ENCODE measurements at regions not wholly inside any gene's neighbourhood (a gene's known extent, or its start where the extent isn't known, plus 50 kb on each side); places are given as distances from the start of the nearest gene placed in this dataset.

DNA sequence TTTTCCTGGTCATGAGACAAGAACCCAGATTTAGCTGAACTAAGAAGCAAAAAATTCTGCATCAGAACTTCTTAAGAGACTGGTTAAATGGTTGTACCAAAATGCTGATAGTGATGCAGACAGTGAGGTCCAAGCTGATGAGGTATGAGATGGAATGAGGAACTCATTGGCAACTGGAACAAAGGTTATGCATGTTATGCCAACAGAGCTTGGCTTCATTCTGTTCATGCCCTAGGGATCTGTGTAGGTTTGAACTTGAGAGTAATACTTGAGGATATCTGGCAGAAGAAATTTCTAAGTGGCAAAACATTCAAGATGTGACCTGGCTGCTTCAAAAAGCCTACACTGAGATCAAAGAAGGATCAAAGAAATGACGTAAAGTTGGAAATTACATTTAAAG is 398.0 kb downstream of the FSCB start (continued):
- TF ChIP-seq EZH2phosphoT487 (IDR thresholded peaks at IDR 0.05; ENCODE audit: unreplicated experiment) (no peak), NANOG (IDR thresholded peaks at IDR 0.05; ENCODE audit: borderline replicate concordance) (no peak), POLR2AphosphoS5 (IDR thresholded peaks at IDR 0.05; ENCODE audit: low read depth) (no peak), ZNF331 (CRISPR knock-in tag; IDR thresholded peaks at IDR 0.05; ENCODE audit: low read depth) (no peak), JUNB (IDR thresholded peaks at IDR 0.05; ENCODE audit: unreplicated experiment) (no peak), EZH2 (IDR thresholded peaks at IDR 0.05; ENCODE audit: low read depth, unreplicated experiment) (no peak)
- TF ChIP-seq, protein P1, sequence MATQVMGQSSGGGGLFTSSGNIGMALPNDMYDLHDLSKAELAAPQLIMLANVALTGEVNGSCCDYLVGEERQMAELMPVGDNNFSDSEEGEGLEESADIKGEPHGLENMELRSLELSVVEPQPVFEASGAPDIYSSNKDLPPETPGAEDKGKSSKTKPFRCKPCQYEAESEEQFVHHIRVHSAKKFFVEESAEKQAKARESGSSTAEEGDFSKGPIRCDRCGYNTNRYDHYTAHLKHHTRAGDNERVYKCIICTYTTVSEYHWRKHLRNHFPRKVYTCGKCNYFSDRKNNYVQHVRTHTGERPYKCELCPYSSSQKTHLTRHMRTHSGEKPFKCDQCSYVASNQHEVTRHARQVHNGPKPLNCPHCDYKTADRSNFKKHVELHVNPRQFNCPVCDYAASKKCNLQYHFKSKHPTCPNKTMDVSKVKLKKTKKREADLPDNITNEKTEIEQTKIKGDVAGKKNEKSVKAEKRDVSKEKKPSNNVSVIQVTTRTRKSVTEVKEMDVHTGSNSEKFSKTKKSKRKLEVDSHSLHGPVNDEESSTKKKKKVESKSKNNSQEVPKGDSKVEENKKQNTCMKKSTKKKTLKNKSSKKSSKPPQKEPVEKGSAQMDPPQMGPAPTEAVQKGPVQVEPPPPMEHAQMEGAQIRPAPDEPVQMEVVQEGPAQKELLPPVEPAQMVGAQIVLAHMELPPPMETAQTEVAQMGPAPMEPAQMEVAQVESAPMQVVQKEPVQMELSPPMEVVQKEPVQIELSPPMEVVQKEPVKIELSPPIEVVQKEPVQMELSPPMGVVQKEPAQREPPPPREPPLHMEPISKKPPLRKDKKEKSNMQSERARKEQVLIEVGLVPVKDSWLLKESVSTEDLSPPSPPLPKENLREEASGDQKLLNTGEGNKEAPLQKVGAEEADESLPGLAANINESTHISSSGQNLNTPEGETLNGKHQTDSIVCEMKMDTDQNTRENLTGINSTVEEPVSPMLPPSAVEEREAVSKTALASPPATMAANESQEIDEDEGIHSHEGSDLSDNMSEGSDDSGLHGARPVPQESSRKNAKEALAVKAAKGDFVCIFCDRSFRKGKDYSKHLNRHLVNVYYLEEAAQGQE (IDR thresholded peaks at IDR 0.05; ENCODE audit: unreplicated experiment) = no peak

DNA sequence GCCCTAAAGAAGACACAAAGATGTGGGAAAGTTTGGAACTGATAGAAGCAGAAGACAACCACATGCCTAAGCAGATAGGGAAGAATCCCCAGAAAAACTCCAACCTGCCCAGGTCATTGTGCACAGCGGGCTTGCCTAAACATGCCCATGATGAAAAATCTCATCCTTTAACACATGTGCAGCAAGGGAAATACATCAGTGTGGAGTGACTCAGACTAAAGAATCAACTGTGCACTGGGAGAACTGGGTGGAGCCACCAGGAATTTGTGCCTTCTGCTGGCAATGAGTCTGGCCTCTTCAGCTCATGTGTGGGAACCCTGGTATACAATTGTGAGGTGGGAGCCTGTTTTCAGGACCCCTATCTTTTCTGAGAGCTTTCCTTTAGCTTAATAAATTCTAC is 398.5 kb downstream of the FSCB start:
- Histone ChIP-seq H3K4me1 (ENCODE audit: insufficient read depth) (no peaks in the 10 kb centered on the region), H3K36me3 (ENCODE audit: insufficient read depth) (no peaks in the 10 kb centered on the region; the same call in 1 of the 2 replicates), H3K9me2 (ENCODE audit: insufficient read depth) (peaks cover 3% of the 10 kb centered on the region; the same call in 1 of the 2 replicates), H2AFZ (no peak overlapping the region), H3K4me3 (no peak overlapping the region), H3K27me3 (ENCODE audit: insufficient read depth) (no peaks in the 10 kb centered on the region), H3K79me2 (replicated peaks; ENCODE audit: insufficient read depth) (no peaks in the 10 kb centered on the region), H4K20me1 (replicated peaks; ENCODE audit: insufficient read depth) (no peaks in the 10 kb centered on the region), H3K4me2 (no peak overlapping the region), H3F3A (replicated peaks; ENCODE audit: low read depth) (no peaks in the 10 kb centered on the region), H3K27ac (ENCODE audit: low read depth) (no peak overlapping the region)
- TF ChIP-seq, protein P2, sequence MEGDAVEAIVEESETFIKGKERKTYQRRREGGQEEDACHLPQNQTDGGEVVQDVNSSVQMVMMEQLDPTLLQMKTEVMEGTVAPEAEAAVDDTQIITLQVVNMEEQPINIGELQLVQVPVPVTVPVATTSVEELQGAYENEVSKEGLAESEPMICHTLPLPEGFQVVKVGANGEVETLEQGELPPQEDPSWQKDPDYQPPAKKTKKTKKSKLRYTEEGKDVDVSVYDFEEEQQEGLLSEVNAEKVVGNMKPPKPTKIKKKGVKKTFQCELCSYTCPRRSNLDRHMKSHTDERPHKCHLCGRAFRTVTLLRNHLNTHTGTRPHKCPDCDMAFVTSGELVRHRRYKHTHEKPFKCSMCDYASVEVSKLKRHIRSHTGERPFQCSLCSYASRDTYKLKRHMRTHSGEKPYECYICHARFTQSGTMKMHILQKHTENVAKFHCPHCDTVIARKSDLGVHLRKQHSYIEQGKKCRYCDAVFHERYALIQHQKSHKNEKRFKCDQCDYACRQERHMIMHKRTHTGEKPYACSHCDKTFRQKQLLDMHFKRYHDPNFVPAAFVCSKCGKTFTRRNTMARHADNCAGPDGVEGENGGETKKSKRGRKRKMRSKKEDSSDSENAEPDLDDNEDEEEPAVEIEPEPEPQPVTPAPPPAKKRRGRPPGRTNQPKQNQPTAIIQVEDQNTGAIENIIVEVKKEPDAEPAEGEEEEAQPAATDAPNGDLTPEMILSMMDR (conservative IDR thresholded peaks at IDR 0.05; ENCODE audit: low read depth in 2 of 2) = no peak
- TF ChIP-seq STAT1 (IDR thresholded peaks at IDR 0.05; ENCODE audit: unreplicated experiment) = no peak
- no peak for TF ChIP-seq POLR2AphosphoS5 (IDR thresholded peaks at IDR 0.05; ENCODE audit: low read depth)
- TF ChIP-seq, protein P3, sequence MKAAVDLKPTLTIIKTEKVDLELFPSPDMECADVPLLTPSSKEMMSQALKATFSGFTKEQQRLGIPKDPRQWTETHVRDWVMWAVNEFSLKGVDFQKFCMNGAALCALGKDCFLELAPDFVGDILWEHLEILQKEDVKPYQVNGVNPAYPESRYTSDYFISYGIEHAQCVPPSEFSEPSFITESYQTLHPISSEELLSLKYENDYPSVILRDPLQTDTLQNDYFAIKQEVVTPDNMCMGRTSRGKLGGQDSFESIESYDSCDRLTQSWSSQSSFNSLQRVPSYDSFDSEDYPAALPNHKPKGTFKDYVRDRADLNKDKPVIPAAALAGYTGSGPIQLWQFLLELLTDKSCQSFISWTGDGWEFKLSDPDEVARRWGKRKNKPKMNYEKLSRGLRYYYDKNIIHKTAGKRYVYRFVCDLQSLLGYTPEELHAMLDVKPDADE (IDR thresholded peaks at IDR 0.05) = no peak
- TF ChIP-seq ZNF114 (CRISPR knock-in tag; IDR thresholded peaks at IDR 0.05) = no peak
- no peak for TF ChIP-seq NANOG (IDR thresholded peaks at IDR 0.05; ENCODE audit: borderline replicate concordance)
- Mint-ChIP-seq H3K4me1 (no peaks in the 10 kb centered on the region), H3K36me3 (ENCODE audit: low read depth) (peaks cover 29% of the 10 kb centered on the region), H3K9me3 (peaks cover 40% of the 10 kb centered on the region), H3K27me3 (ENCODE audit: insufficient read depth, low read depth, poor library complexity) (peaks cover 5% of the 10 kb centered on the region), H3K4me3 (no peak overlapping the region), H3K27ac (no peak overlapping the region)
- DNase-seq (ENCODE audit: low spot score) = no peak
- no peak for ATAC-seq

Data from GM23338 (cell line).